AG10803 (cell line): ENCODE measurements at regions not wholly inside any gene's neighbourhood (a gene's known extent, or its start where the extent isn't known, plus 50 kb on each side); places are given as distances from the start of the nearest gene placed in this dataset.

Source experiments
- DNase-seq: peaks from one replicate; pipeline ENCODE4 v3.0.0; 2010; ENCODE audit warnings: low read depth
- H3K4me3 ChIP-seq: 2 replicates; pipeline ENCODE4 v1.5.1; 2011; ENCODE audit warnings: mild to moderate bottlenecking, low read length, control low read depth
- CTCF ChIP-seq: conservative IDR thresholded peaks from 2 replicates; pipeline ENCODE4 v1.5.1; 2011; ENCODE audit warnings: mild to moderate bottlenecking, low read length, control low read depth, inconsistent platforms

GRCh38 chr4:122203407-122203806, 51.3 kb downstream of the BLTP1 start:
- no peak for TF ChIP-seq CTCF
- DNase-seq = no peak

DNA sequence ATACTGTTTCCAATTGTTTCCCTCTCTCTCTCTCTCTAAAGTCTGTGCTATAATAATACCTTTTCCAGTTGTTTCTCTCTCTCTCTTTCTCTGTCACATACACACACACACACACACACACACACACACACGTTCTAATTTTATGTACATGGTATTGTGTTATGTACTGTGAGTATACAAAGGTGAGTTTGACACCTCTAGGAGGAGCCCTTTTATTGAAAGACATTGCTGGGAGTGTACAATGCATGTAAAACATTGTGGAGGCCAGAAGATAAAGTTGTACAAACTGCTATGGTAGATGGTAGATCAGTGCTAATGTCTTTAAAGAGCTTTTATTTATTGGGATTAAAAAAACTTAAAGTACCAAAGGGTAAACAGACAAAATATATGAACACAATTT, 53.6 kb downstream of the BLTP1 start:
- H3K4me3 ChIP-seq = no peak overlapping the region
- no peak for DNase-seq
- TF ChIP-seq CTCF = no peak

More at GRCh38 chr4:122203407-122203806, 51.3 kb downstream of the BLTP1 start:
- no peak overlapping the region for H3K4me3 ChIP-seq

GRCh38 chr4:122212880-122213279, 60.7 kb downstream of the BLTP1 start:
- TF ChIP-seq CTCF = no peak
- H3K4me3 ChIP-seq = no peak overlapping the region
- no peak for DNase-seq

- TF ChIP-seq CTCF = peak; percentile 51
- peak; percentile 4 for DNase-seq
- no peak overlapping the region for H3K4me3 ChIP-seq
Measured at GRCh38 chr4:122218762-122219161, 66.6 kb downstream of the BLTP1 start.

DNA sequence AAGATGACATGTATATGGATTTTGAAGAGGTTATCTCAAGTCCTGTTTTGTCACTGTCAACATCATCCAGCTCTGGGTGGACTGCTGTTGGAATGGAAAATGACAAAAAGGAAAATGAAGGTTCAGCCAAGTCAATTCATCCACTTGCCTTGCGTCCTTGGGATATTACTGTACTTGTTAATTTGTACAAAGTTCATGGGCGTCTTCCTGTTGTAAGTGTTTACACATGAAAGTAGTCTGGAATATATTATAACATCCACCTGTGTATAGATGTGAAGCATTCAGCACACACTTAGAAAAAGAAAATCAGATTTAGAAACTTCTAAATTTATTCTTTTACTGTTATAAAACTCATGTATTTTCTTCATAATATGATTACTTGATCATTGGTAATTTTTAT, 67.2 kb downstream of the BLTP1 start:
- no peak overlapping the region for H3K4me3 ChIP-seq
- DNase-seq = no peak
- no peak for TF ChIP-seq CTCF

DNA sequence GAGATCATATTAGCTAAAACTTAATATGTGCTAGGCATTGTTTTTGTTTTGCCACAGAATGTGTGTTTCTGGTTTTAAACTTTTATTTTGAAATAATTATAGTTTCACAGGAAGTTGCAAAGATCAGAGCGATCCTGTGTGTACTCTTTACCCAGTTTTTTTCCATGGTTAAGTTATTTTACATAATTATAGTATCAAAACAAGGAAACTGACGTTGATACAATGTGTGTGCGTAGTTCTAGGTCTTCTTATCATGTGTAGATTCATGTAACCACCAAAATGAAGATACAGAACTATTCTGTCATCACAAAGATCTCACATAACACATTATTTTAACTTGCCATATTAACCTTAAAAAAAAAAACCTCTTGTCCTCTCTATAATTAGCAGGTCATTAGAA, 69.2 kb downstream of the BLTP1 start:
- TF ChIP-seq CTCF = no peak
- DNase-seq = no peak

DNA sequence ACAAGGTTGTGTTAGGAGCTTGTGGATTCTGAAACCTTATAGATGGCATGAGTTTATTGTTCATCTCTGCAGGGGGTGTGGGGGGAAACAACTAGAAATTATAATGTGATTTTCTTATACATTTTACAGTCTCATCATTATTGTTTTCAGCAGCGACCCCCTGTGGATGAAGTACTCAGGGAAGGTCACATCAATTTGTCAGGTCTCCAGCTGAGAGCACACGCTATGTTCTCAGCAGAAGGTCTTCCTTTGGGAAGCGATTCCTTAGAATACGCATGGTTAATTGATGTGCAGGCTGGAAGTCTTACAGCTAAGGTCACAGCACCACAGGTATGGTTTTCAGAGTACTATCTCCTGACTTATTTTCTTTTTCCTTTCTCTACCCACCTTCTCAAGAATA, 72.2 kb downstream of the BLTP1 start:
- DNase-seq = peak; percentile 5
- no peak overlapping the region for H3K4me3 ChIP-seq
- TF ChIP-seq CTCF = peak; percentile 43

More for the DNA sequence above, 69.2 kb downstream of the BLTP1 start:
- H3K4me3 ChIP-seq = no peak overlapping the region
